KMS-11 (cell line): ENCODE measurements at regions not wholly inside any gene's neighbourhood (a gene's known extent, or its start where the extent isn't known, plus 50 kb on each side); places are given as distances from the start of the nearest gene placed in this dataset.

Experiments
- H2AFZ ChIP-seq: fragments of 200-600 bp; sonication (generic); 2 replicates; pipeline ENCODE4 v1.6.1; 2016; ENCODE audit warnings: antibody characterized with exemption, mixed run types, low read depth
- H3K27ac ChIP-seq: fragments of 200-600 bp; sonication (generic); 2 replicates; pipeline ENCODE4 v1.6.1; 2016; ENCODE audit warnings: mild to moderate bottlenecking, mixed run types
- H3K27me3 ChIP-seq: fragments of 200-600 bp; sonication (generic); 2 replicates; pipeline ENCODE4 v1.6.1; 2017; ENCODE audit warnings: mild to moderate bottlenecking, low read depth, mixed run types, moderate library complexity; ENCODE audit not compliant: insufficient read depth
- H3K36me3 ChIP-seq: fragments of 200-600 bp; sonication (generic); 2 replicates; pipeline ENCODE4 v1.6.1; 2017; ENCODE audit warnings: mild to moderate bottlenecking, mixed run types; ENCODE audit not compliant: insufficient read depth
- H3K4me1 ChIP-seq: fragments of 200-600 bp; sonication (generic); 2 replicates; pipeline ENCODE4 v1.6.1; 2016; ENCODE audit warnings: mild to moderate bottlenecking, low read depth, mixed run types; ENCODE audit not compliant: poor library complexity, severe bottlenecking
- H3K4me2 ChIP-seq: fragments of 200-600 bp; sonication (generic); 2 replicates; pipeline ENCODE4 v1.7.0; 2016; ENCODE audit warnings: mild to moderate bottlenecking, mixed run types
- H3K4me3 ChIP-seq: fragments of 200-600 bp; sonication (generic); IDR thresholded peaks from 2 replicates; pipeline ENCODE4 v1.6.1; 2017; ENCODE audit warnings: low read depth, low read length, mixed read lengths; ENCODE audit not compliant: insufficient read depth
- H3K79me2 ChIP-seq: fragments of 200-600 bp; sonication (generic); 2 replicates; pipeline ENCODE4 v1.6.1; 2016; ENCODE audit warnings: low read depth, mixed run types; ENCODE audit not compliant: insufficient read depth
- H3K9ac ChIP-seq: fragments of 200-600 bp; sonication (generic); 2 replicates; pipeline ENCODE4 v1.6.1; 2016; ENCODE audit warnings: mild to moderate bottlenecking, mixed run types
- H4K20me1 ChIP-seq: fragments of 200-600 bp; sonication (generic); 2 replicates; pipeline ENCODE4 v1.6.1; 2016; ENCODE audit warnings: mild to moderate bottlenecking, mixed run types; ENCODE audit not compliant: insufficient read depth
- TF ChIP-seq, protein P1 (sequence below): fragments of 200-600 bp; sonication (generic); conservative IDR thresholded peaks from 2 replicates; pipeline ENCODE4 v1.6.1; 2017; ENCODE audit warnings: low read depth, mild to moderate bottlenecking, antibody characterized with exemption, low read length, moderate library complexity, mixed read lengths

GRCh38 chr4:60173103-60173502 lies 1027.0 kb upstream of the ADGRL3 start:
- no peak overlapping the region for H3K4me3 ChIP-seq
- no peaks in the 10 kb centered on the region for H4K20me1 ChIP-seq
- H2AFZ ChIP-seq, result no peak overlapping the region
- no peaks in the 10 kb centered on the region for H3K79me2 ChIP-seq
- TF ChIP-seq, protein P1, sequence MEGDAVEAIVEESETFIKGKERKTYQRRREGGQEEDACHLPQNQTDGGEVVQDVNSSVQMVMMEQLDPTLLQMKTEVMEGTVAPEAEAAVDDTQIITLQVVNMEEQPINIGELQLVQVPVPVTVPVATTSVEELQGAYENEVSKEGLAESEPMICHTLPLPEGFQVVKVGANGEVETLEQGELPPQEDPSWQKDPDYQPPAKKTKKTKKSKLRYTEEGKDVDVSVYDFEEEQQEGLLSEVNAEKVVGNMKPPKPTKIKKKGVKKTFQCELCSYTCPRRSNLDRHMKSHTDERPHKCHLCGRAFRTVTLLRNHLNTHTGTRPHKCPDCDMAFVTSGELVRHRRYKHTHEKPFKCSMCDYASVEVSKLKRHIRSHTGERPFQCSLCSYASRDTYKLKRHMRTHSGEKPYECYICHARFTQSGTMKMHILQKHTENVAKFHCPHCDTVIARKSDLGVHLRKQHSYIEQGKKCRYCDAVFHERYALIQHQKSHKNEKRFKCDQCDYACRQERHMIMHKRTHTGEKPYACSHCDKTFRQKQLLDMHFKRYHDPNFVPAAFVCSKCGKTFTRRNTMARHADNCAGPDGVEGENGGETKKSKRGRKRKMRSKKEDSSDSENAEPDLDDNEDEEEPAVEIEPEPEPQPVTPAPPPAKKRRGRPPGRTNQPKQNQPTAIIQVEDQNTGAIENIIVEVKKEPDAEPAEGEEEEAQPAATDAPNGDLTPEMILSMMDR, result no peak
- H3K36me3 ChIP-seq, result no peaks in the 10 kb centered on the region
- H3K27me3 ChIP-seq, result no peaks in the 10 kb centered on the region
- H3K27ac ChIP-seq, result no peak overlapping the region
- no peak overlapping the region for H3K9ac ChIP-seq
- H3K4me1 ChIP-seq, result no peaks in the 10 kb centered on the region
- no peak overlapping the region for H3K4me2 ChIP-seq

- H3K4me3 ChIP-seq, result no peak overlapping the region
- H3K4me1 ChIP-seq, result no peaks in the 10 kb centered on the region
- TF ChIP-seq, protein P1, result no peak
- no peak overlapping the region for H3K4me2 ChIP-seq
- H3K27me3 ChIP-seq, result no peaks in the 10 kb centered on the region
- H2AFZ ChIP-seq, result no peak overlapping the region
- H3K9ac ChIP-seq, result no peak overlapping the region
- no peaks in the 10 kb centered on the region for H4K20me1 ChIP-seq
- H3K27ac ChIP-seq, result no peak overlapping the region
- H3K79me2 ChIP-seq, result no peaks in the 10 kb centered on the region
- H3K36me3 ChIP-seq, result no peaks in the 10 kb centered on the region
Measured at GRCh38 chr4:60173718-60174117, 1026.4 kb upstream of the ADGRL3 start.

GRCh38 chr4:60175241-60175640 lies 1024.9 kb upstream of the ADGRL3 start:
- H3K36me3 ChIP-seq, result no peaks in the 10 kb centered on the region

GRCh38 chr4:60187428-60187827 lies 1012.7 kb upstream of the ADGRL3 start:
- H3K4me3 ChIP-seq, result no peak overlapping the region
- no peaks in the 10 kb centered on the region for H3K79me2 ChIP-seq
- H3K27me3 ChIP-seq, result no peaks in the 10 kb centered on the region
- TF ChIP-seq, protein P1, result no peak
- no peaks in the 10 kb centered on the region for H4K20me1 ChIP-seq
- H3K36me3 ChIP-seq, result no peaks in the 10 kb centered on the region
- no peak overlapping the region for H3K4me2 ChIP-seq
- no peak overlapping the region for H3K9ac ChIP-seq
- H3K4me1 ChIP-seq, result no peaks in the 10 kb centered on the region
- no peak overlapping the region for H2AFZ ChIP-seq
- H3K27ac ChIP-seq, result no peak overlapping the region

More at GRCh38 chr4:60175241-60175640, 1024.9 kb upstream of the ADGRL3 start:
- TF ChIP-seq, protein P1, result no peak
- Histone ChIP-seq H3K4me2 (no peak overlapping the region), H3K79me2 (no peaks in the 10 kb centered on the region), H2AFZ (no peak overlapping the region), H3K4me3 (no peak overlapping the region), H3K27me3 (no peaks in the 10 kb centered on the region), H3K9ac (no peak overlapping the region), H4K20me1 (no peaks in the 10 kb centered on the region), H3K27ac (no peak overlapping the region), H3K4me1 (no peaks in the 10 kb centered on the region)
